ENCODE measurements at regions not wholly inside any gene's neighbourhood (a gene's known extent, or its start where the extent isn't known, plus 50 kb on each side); places are given as distances from the start of the nearest gene placed in this dataset.

GRCh38 chr9:90459321-90459720, 183.3 kb downstream of the DIRAS2 start:
- Histone ChIP-seq H3K36me3 (ENCODE audit: insufficient read depth, low read length, poor library complexity, severe bottlenecking) (no peaks in the 10 kb centered on the region), H3K9me3 (ENCODE audit: low read depth, low read length, poor library complexity, severe bottlenecking) (no peaks in the 10 kb centered on the region), H3K4me1 (ENCODE audit: insufficient read depth, low read length, poor library complexity, severe bottlenecking) (no peaks in the 10 kb centered on the region), H3K4me3 (ENCODE audit: low read depth, low read length, poor library complexity, severe bottlenecking) (no peak overlapping the region), H3K27me3 (replicated peaks; ENCODE audit: insufficient read depth, low read depth, low read length, poor library complexity) (no peaks in the 10 kb centered on the region), H3K27ac (ENCODE audit: low read depth, low read length, poor library complexity, severe bottlenecking) (no peak overlapping the region)
- no TSS peak for BruUV-seq (replicated peaks)
- intact Hi-C loops (cut with micrococcal nuclease; ENCODE audit: unreplicated experiment), result no loop called here
- no peak for DNase-seq (ENCODE audit: low spot score)
- TF ChIP-seq CTCF (conservative IDR thresholded peaks at IDR 0.05; ENCODE audit: low read depth, low read length) (no peak), EZH2 (IDR thresholded peaks at IDR 0.05; ENCODE audit: borderline replicate concordance, low read depth, low read length, poor library complexity, severe bottlenecking) (no peak)
- POLR2A ChIA-PET (ENCODE audit: low non-redundant PET), result no interaction called here
- CTCF ChIA-PET, result no interaction called here

- H3K4me1 ChIP-seq (ENCODE audit: insufficient read depth, low read length, poor library complexity, severe bottlenecking), result no peaks in the 10 kb centered on the region
- no peak overlapping the region for H3K4me3 ChIP-seq (ENCODE audit: low read depth, low read length, poor library complexity, severe bottlenecking)
- H3K36me3 ChIP-seq (ENCODE audit: insufficient read depth, low read length, poor library complexity, severe bottlenecking), result no peaks in the 10 kb centered on the region
- no peak overlapping the region for H3K27ac ChIP-seq (ENCODE audit: low read depth, low read length, poor library complexity, severe bottlenecking)
- ChIA-PET CTCF (no interaction called here), POLR2A (ENCODE audit: low non-redundant PET) (no interaction called here)
- BruUV-seq (replicated peaks), result no TSS peak
- TF ChIP-seq EZH2 (IDR thresholded peaks at IDR 0.05; ENCODE audit: borderline replicate concordance, low read depth, low read length, poor library complexity, severe bottlenecking), result no peak
- no peak for TF ChIP-seq CTCF (conservative IDR thresholded peaks at IDR 0.05; ENCODE audit: low read depth, low read length)
- intact Hi-C loops (cut with micrococcal nuclease; ENCODE audit: unreplicated experiment), result no loop called here
- no peaks in the 10 kb centered on the region for H3K27me3 ChIP-seq (replicated peaks; ENCODE audit: insufficient read depth, low read depth, low read length, poor library complexity)
- H3K9me3 ChIP-seq (ENCODE audit: low read depth, low read length, poor library complexity, severe bottlenecking), result no peaks in the 10 kb centered on the region
- no peak for DNase-seq (ENCODE audit: low spot score)
Observed at GRCh38 chr9:90460220-90460619, 182.4 kb downstream of the DIRAS2 start.

GRCh38 chr9:90464978-90465377, 177.6 kb downstream of the DIRAS2 start:
- no peak for TF ChIP-seq EZH2 (IDR thresholded peaks at IDR 0.05; ENCODE audit: borderline replicate concordance, low read depth, low read length, poor library complexity, severe bottlenecking)
- no peak for TF ChIP-seq CTCF (conservative IDR thresholded peaks at IDR 0.05; ENCODE audit: low read depth, low read length)
- POLR2A ChIA-PET (ENCODE audit: low non-redundant PET), result no interaction called here

More at GRCh38 chr9:90464978-90465377, 177.6 kb downstream of the DIRAS2 start:
- intact Hi-C loops (cut with micrococcal nuclease; ENCODE audit: unreplicated experiment), result no loop called here
- H3K27me3 ChIP-seq (replicated peaks; ENCODE audit: insufficient read depth, low read depth, low read length, poor library complexity), result no peaks in the 10 kb centered on the region
- no peak overlapping the region for H3K4me3 ChIP-seq (ENCODE audit: low read depth, low read length, poor library complexity, severe bottlenecking)
- H3K4me1 ChIP-seq (ENCODE audit: insufficient read depth, low read length, poor library complexity, severe bottlenecking), result no peaks in the 10 kb centered on the region
- no peaks in the 10 kb centered on the region for H3K9me3 ChIP-seq (ENCODE audit: low read depth, low read length, poor library complexity, severe bottlenecking)
- H3K27ac ChIP-seq (ENCODE audit: low read depth, low read length, poor library complexity, severe bottlenecking), result no peak overlapping the region
- CTCF ChIA-PET, result interaction anchor here (0.6 kb wide), 1 partner anchor 164 kb away, joined by 3 read pairs; no protein-coding TSS in a partner anchor
- no TSS peak for BruUV-seq (replicated peaks)
- H3K36me3 ChIP-seq (ENCODE audit: insufficient read depth, low read length, poor library complexity, severe bottlenecking), result no peaks in the 10 kb centered on the region
- no peak for DNase-seq (ENCODE audit: low spot score)
